H1 (cell line): ENCODE measurements at regions not wholly inside any gene's neighbourhood (a gene's known extent, or its start where the extent isn't known, plus 50 kb on each side); places are given as distances from the start of the nearest gene placed in this dataset.

Experiments
- CTCF ChIA-PET: fragments of 300-600 bp; sonication (Branson Sonifier 250); formaldehyde crosslinking; loops from one replicate; lab custom pipeline; 2021; ENCODE audit not compliant: partially characterized antibody; lab: Charles Lee
- POLR2A ChIA-PET: fragments of 300-600 bp; sonication (Branson Sonifier 250); formaldehyde crosslinking; loops from one replicate; lab custom pipeline; 2021; ENCODE audit warnings: inconsistent platforms; ENCODE audit not compliant: partially characterized antibody; lab: Charles Lee
- DNase-seq, 2 experiments: peaks; one replicate each; pipeline versions ENCODE4 v3.0.0 to v3.0.0-alpha.2; 2010 to 2022; ENCODE audit warnings: low spot score in 2 of 2, low read depth in 1 of 2, mixed read lengths in 1 of 2
- FAIRE-seq: peaks from 2 replicates; lab custom pipeline; 2011; peaks lifted over from hg19 to GRCh38; lab: Jason Lieb, UNC
- H2AFZ ChIP-seq: 2 replicates; pipeline ENCODE4 v1.8.1; 2012; ENCODE audit warnings: low read length, inconsistent platforms
- H2AK5ac ChIP-seq: 2 replicates; pipeline ENCODE4 v1.6.1; 2013; ENCODE audit warnings: low read depth, low read length
- H2BK120ac ChIP-seq: replicated peaks from 2 replicates; pipeline ENCODE3; 2013; ENCODE audit warnings: low read depth, low read length, inconsistent platforms
- H2BK12ac ChIP-seq: 2 replicates; pipeline ENCODE4 v1.6.1; 2013; ENCODE audit warnings: low read depth, low read length
- H2BK15ac ChIP-seq: 2 replicates; pipeline ENCODE4 v1.6.1; 2013; ENCODE audit warnings: low read length
- H2BK20ac ChIP-seq: 2 replicates; pipeline ENCODE4 v1.6.1; 2013; ENCODE audit warnings: low read length
- H2BK5ac ChIP-seq: 2 replicates; pipeline ENCODE4 v1.6.1; 2013; ENCODE audit warnings: low read depth, low read length
- H3K14ac ChIP-seq: 2 replicates; pipeline ENCODE4 v1.6.1; 2013; ENCODE audit warnings: inconsistent platforms; ENCODE audit not compliant: insufficient read length
- H3K18ac ChIP-seq: 2 replicates; pipeline ENCODE4 v1.6.1; 2013; ENCODE audit warnings: low read length; ENCODE audit errors: extremely low read depth
- H3K23ac ChIP-seq: 2 replicates; pipeline ENCODE4 v1.6.1; 2013; ENCODE audit warnings: inconsistent platforms; ENCODE audit not compliant: insufficient read length
- H3K23me2 ChIP-seq: 2 replicates; pipeline ENCODE4 v1.6.1; 2013; ENCODE audit warnings: low read depth, low read length
- H3K27ac ChIP-seq: 2 replicates; pipeline ENCODE4 v1.6.1; 2011; ENCODE audit warnings: low read depth, low read length, inconsistent platforms
- H3K27me3 ChIP-seq, 4 experiments: replicated peaks in 1 of 4; 1 replicate in 1 of 4; 2 replicates in 3 of 4; pipeline versions ENCODE4 v1.6.1 to v1.8.1; 2011 to 2013; ENCODE audit warnings: low read length in 3 of 4, mild to moderate bottlenecking in 3 of 4, inconsistent platforms in 2 of 4, mixed read lengths in 2 of 4, moderate library complexity in 1 of 4; ENCODE audit not compliant: control insufficient read depth in 3 of 4, insufficient read depth in 3 of 4; ENCODE audit errors: extremely low read depth in 1 of 4
- H3K36me3 ChIP-seq, 4 experiments: 2 replicates each; pipeline versions ENCODE4 v1.6.1 to v1.8.1; 2011 to 2013; ENCODE audit warnings: mild to moderate bottlenecking in 4 of 4, low read length in 3 of 4, moderate library complexity in 2 of 4, control low read depth in 1 of 4, inconsistent platforms in 1 of 4; ENCODE audit not compliant: insufficient read depth in 4 of 4, control insufficient read depth in 2 of 4
- H3K4ac ChIP-seq: replicated peaks from 2 replicates; pipeline ENCODE3; 2013; ENCODE audit warnings: low read length, low read depth, mixed read lengths, inconsistent platforms; ENCODE audit not compliant: insufficient read length
- H3K4me1 ChIP-seq, 4 experiments: replicated peaks in 1 of 4; 1 replicate in 1 of 4; 2 replicates in 3 of 4; pipeline versions ENCODE4 v1.6.1 to v1.8.1; 2011 to 2013; ENCODE audit warnings: low read length in 3 of 4, inconsistent platforms in 2 of 4, mixed read lengths in 1 of 4; ENCODE audit not compliant: insufficient read depth in 4 of 4, control insufficient read depth in 3 of 4
- H3K4me2 ChIP-seq, 2 experiments: 2 replicates each; pipeline versions ENCODE4 v1.6.1 to v1.8.1; 2011 to 2013; ENCODE audit warnings: low read depth in 2 of 2, low read length in 2 of 2, control low read depth in 1 of 2, inconsistent platforms in 1 of 2, mild to moderate bottlenecking in 1 of 2; ENCODE audit not compliant: insufficient read depth in 1 of 2
- H3K4me3 ChIP-seq, 4 experiments: fragments of 200-600, 300-600 bp in 1 of 4; sonication (generic), shearing (Covaris generic), sonication (Bioruptor Twin) in 1 of 4; 2 replicates each; pipeline versions ENCODE4 v1.5.1 to v1.8.1; 2011 to 2016; ENCODE audit warnings: low read length in 4 of 4, low read depth in 3 of 4, control low read depth in 2 of 4, inconsistent platforms in 2 of 4, mild to moderate bottlenecking in 2 of 4, mixed read lengths in 1 of 4, moderate library complexity in 1 of 4; ENCODE audit not compliant: insufficient read depth in 2 of 4; ENCODE audit errors: extremely low read depth in 1 of 4
- H3K56ac ChIP-seq: replicated peaks from 2 replicates; pipeline ENCODE3; 2013; ENCODE audit warnings: low read depth, mild to moderate bottlenecking, mixed read lengths, low read length, inconsistent platforms; ENCODE audit not compliant: insufficient read length
- H3K79me1 ChIP-seq: 2 replicates; pipeline ENCODE4 v1.6.1; 2013; ENCODE audit warnings: low read depth, low read length, control low read depth
- H3K79me2 ChIP-seq, 2 experiments: 2 replicates each; pipeline versions ENCODE4 v1.6.1 to v1.8.1; 2012 to 2013; ENCODE audit warnings: low read length in 2 of 2, mild to moderate bottlenecking in 2 of 2, inconsistent platforms in 1 of 2; ENCODE audit not compliant: insufficient read depth in 2 of 2, control insufficient read depth in 1 of 2
- H3K9ac ChIP-seq, 4 experiments: replicated peaks in 1 of 4; 1 replicate in 1 of 4; 2 replicates in 3 of 4; pipeline versions ENCODE4 v1.6.1 to v1.8.1; 2011 to 2013; ENCODE audit warnings: low read depth in 3 of 4, low read length in 3 of 4, control low read depth in 2 of 4, mild to moderate bottlenecking in 2 of 4, moderate library complexity in 2 of 4, inconsistent platforms in 1 of 4; ENCODE audit errors: extremely low read depth in 1 of 4
- H3K9me3 ChIP-seq, 2 experiments: 2 replicates each; pipeline versions ENCODE4 v1.6.1 to v1.8.1; 2012 to 2013; ENCODE audit warnings: mild to moderate bottlenecking in 2 of 2, moderate library complexity in 2 of 2, control low read depth in 1 of 2, inconsistent platforms in 1 of 2, low read depth in 1 of 2, low read length in 1 of 2, mixed read lengths in 1 of 2; ENCODE audit not compliant: insufficient read depth in 2 of 2
- H4K20me1 ChIP-seq, 2 experiments: replicated peaks in 1 of 2; 2 replicates each; pipeline versions ENCODE3 to v1.8.1; 2011 to 2013; ENCODE audit warnings: inconsistent platforms in 2 of 2, low read length in 2 of 2, mild to moderate bottlenecking in 1 of 2; ENCODE audit not compliant: insufficient read depth in 2 of 2, control insufficient read depth in 1 of 2
- H4K5ac ChIP-seq: 2 replicates; pipeline ENCODE4 v1.6.1; 2013; ENCODE audit warnings: low read length, low read depth, mixed read lengths, inconsistent platforms; ENCODE audit not compliant: insufficient read length
- H4K8ac ChIP-seq: 2 replicates; pipeline ENCODE4 v1.8.0; 2013; ENCODE audit warnings: mild to moderate bottlenecking, moderate library complexity, low read length, inconsistent platforms; ENCODE audit not compliant: insufficient read depth; ENCODE audit errors: extremely low read depth
- H4K91ac ChIP-seq: replicated peaks from 2 replicates; pipeline ENCODE3; 2013; ENCODE audit warnings: low read length, mixed read lengths, inconsistent platforms; ENCODE audit not compliant: insufficient read length
- JUND ChIP-seq: IDR thresholded peaks from 2 replicates; pipeline ENCODE4 v1.6.1; 2011; ENCODE audit warnings: mild to moderate bottlenecking, improper control_type of control experiment, low read length
- MAFK ChIP-seq: IDR thresholded peaks from 2 replicates; pipeline ENCODE4 v1.6.1; 2012; ENCODE audit warnings: low read depth, mild to moderate bottlenecking, improper control_type of control experiment, low read length
- POLR2A ChIP-seq, 2 experiments: IDR thresholded peaks; 1 replicate in 1 of 2; 2 replicates in 1 of 2; pipeline ENCODE4 v1.6.1; 2011; ENCODE audit warnings: low read depth in 2 of 2, low read length in 2 of 2, mild to moderate bottlenecking in 2 of 2; ENCODE audit errors: control extremely low read depth in 1 of 2
- POLR2AphosphoS5 ChIP-seq: IDR thresholded peaks from 2 replicates; pipeline ENCODE4 v1.6.1; 2011; ENCODE audit warnings: low read depth, low read length
- TAF1 ChIP-seq: IDR thresholded peaks from 2 replicates; pipeline ENCODE4 v1.6.1; 2011; ENCODE audit warnings: mild to moderate bottlenecking, low read depth, low read length
- WGBS, 2 experiments: shearing (Covaris generic) in 1 of 2; methylation state at CpG; one replicate each; pipeline versions ENCODE4 v1.1.6 to v1.1.7; 2013 to 2015; ENCODE audit warnings: low lambda C conversion rate in 2 of 2, mixed read lengths in 2 of 2, inconsistent platforms in 1 of 2, low coverage in 1 of 2, missing lambda C conversion rate in 1 of 2; ENCODE audit not compliant: insufficient replicate concordance in 2 of 2, insufficient coverage in 1 of 2, insufficient read length in 1 of 2; ENCODE audit errors: extremely low coverage in 1 of 2, missing lambda C conversion rate in 1 of 2; 5-methylcytosine and 5-hydroxymethylcytosine counted together

GRCh38 chr2:126785862-126786261 lies 112.8 kb upstream of the TEX51 start:
- POLR2A ChIA-PET, result no interaction called here
- H3K23ac ChIP-seq, result no peak overlapping the region
- 81% methylated on average over 2 of the region's 2 CpGs; no CpG with 5 or more reads in 1 of the 2 experiments for WGBS, 2 experiments

More at GRCh38 chr2:126785862-126786261, 112.8 kb upstream of the TEX51 start:
- no peak overlapping the region for H3K56ac ChIP-seq
- H3K9ac ChIP-seq, result no peak overlapping the region
- H3K36me3 ChIP-seq, result no peaks in the 10 kb centered on the region
- H4K20me1 ChIP-seq, result no peaks in the 10 kb centered on the region
- no peak overlapping the region for H3K4me3 ChIP-seq
- H2AFZ ChIP-seq, result no peak overlapping the region
- no peak overlapping the region for H3K27ac ChIP-seq
- no peak overlapping the region for H4K5ac ChIP-seq
- no peaks in the 10 kb centered on the region for H3K23me2 ChIP-seq
- no peak overlapping the region for H2BK15ac ChIP-seq
- no peaks in the 10 kb centered on the region for H3K79me2 ChIP-seq
- no peak for FAIRE-seq
- no peak overlapping the region for H2BK20ac ChIP-seq
- H3K4me1 ChIP-seq, result peaks cover 0 to 2% (median 0%) of the 10 kb centered on the region in 4 experiments; a peak in 2 of 7 replicates
- no peak overlapping the region for H4K91ac ChIP-seq
- H2BK5ac ChIP-seq, result no peak overlapping the region
- H2AK5ac ChIP-seq, result no peak overlapping the region
- no peaks in the 10 kb centered on the region for H3K9me3 ChIP-seq
- H3K27me3 ChIP-seq, result no peaks in the 10 kb centered on the region
- CTCF ChIA-PET, result interaction anchor here (1.7 kb wide), 1 partner anchor 258 kb away, joined by 6 read pairs; no protein-coding TSS in a partner anchor
- H3K4me2 ChIP-seq, result no peak overlapping the region
- TF ChIP-seq POLR2AphosphoS5, result no peak
- TF ChIP-seq TAF1, result no peak
- TF ChIP-seq MAFK, result no peak
- TF ChIP-seq JUND, result no peak
- no peak for TF ChIP-seq POLR2A (IDR thresholded peaks at IDR 0.05; ENCODE audit: control extremely low read depth in 1 of 2, low read depth in 2 of 2, low read length in 2 of 2)
- TF ChIP-seq, all 59 proteins: peak for 0
- H2BK120ac ChIP-seq, result no peak overlapping the region
- no peaks in the 10 kb centered on the region for H3K79me1 ChIP-seq
- H2BK12ac ChIP-seq, result peak overlapping the region; percentile 14; the same call in 1 of the 2 replicates
- H3K18ac ChIP-seq, result no peak overlapping the region
- DNase-seq, result no peak
- no peak overlapping the region for H3K4ac ChIP-seq
- no peak overlapping the region for H3K14ac ChIP-seq
- no peak overlapping the region for H4K8ac ChIP-seq
